ENCODE measurements at regions not wholly inside any gene's neighbourhood (a gene's known extent, or its start where the extent isn't known, plus 50 kb on each side); places are given as distances from the start of the nearest gene placed in this dataset.

GRCh38 chr9:119758241-119758640 lies 389.0 kb upstream of the BRINP1 start:
- ChIA-PET CTCF (no interaction called here), POLR2A (no interaction called here)
- H3K4me3 Mint-ChIP-seq = no peak overlapping the region
- H3K9me3 Mint-ChIP-seq = no peaks in the 10 kb centered on the region
- TF ChIP-seq CTCF (IDR thresholded peaks at IDR 0.05) = no peak
- intact Hi-C loops (cut with micrococcal nuclease) = no loop called here
- H3K27me3 Mint-ChIP-seq = peaks cover 5% of the 10 kb centered on the region
- DNase-seq (no peak), ATAC-seq (no peak)
- H3K4me1 Mint-ChIP-seq (ENCODE audit: low read depth) = no peaks in the 10 kb centered on the region
- no peak overlapping the region for H3K27ac Mint-ChIP-seq
- H3K36me3 Mint-ChIP-seq (ENCODE audit: low read depth) = no peaks in the 10 kb centered on the region

- no peaks in the 10 kb centered on the region for H3K4me1 Mint-ChIP-seq (ENCODE audit: low read depth)
- CTCF ChIA-PET = no interaction called here
- no peaks in the 10 kb centered on the region for H3K27me3 Mint-ChIP-seq
- H3K36me3 Mint-ChIP-seq (ENCODE audit: low read depth) = no peaks in the 10 kb centered on the region
- H3K27ac Mint-ChIP-seq = no peak overlapping the region
- TF ChIP-seq CTCF (IDR thresholded peaks at IDR 0.05) = no peak
- intact Hi-C loops (cut with micrococcal nuclease) = no loop called here
- H3K9me3 Mint-ChIP-seq = peaks cover 21% of the 10 kb centered on the region
- DNase-seq = no peak
- no peak overlapping the region for H3K4me3 Mint-ChIP-seq
- POLR2A ChIA-PET = no interaction called here
- no peak for ATAC-seq
Measured at GRCh38 chr9:119739476-119739875, 370.2 kb upstream of the BRINP1 start.

GRCh38 chr9:119736491-119737454 lies 367.5 kb upstream of the BRINP1 start:
- no peak overlapping the region for H3K27ac Mint-ChIP-seq
- peaks cover 11% of the 10 kb centered on the region for H3K9me3 Mint-ChIP-seq
- ATAC-seq (no peak), DNase-seq (no peak)
- no peaks in the 10 kb centered on the region for H3K36me3 Mint-ChIP-seq (ENCODE audit: low read depth)
- H3K4me1 Mint-ChIP-seq (ENCODE audit: low read depth) = no peaks in the 10 kb centered on the region
- TF ChIP-seq CTCF (IDR thresholded peaks at IDR 0.05) = no peak
- H3K27me3 Mint-ChIP-seq = no peaks in the 10 kb centered on the region
- intact Hi-C loops (cut with micrococcal nuclease) = no loop called here
- CTCF ChIA-PET = no interaction called here
- no peak overlapping the region for H3K4me3 Mint-ChIP-seq
- POLR2A ChIA-PET = no interaction called here

GRCh38 chr9:119727988-119728387 lies 358.8 kb upstream of the BRINP1 start:
- intact Hi-C loops (cut with micrococcal nuclease) = no loop called here
- H3K27ac Mint-ChIP-seq = no peak overlapping the region
- ATAC-seq (no peak), DNase-seq (no peak)
- H3K4me1 Mint-ChIP-seq (ENCODE audit: low read depth) = no peaks in the 10 kb centered on the region
- POLR2A ChIA-PET = no interaction called here
- peaks cover 6% of the 10 kb centered on the region for H3K9me3 Mint-ChIP-seq
- peaks cover 4% of the 10 kb centered on the region for H3K27me3 Mint-ChIP-seq
- no peak for TF ChIP-seq CTCF (IDR thresholded peaks at IDR 0.05)
- CTCF ChIA-PET = no interaction called here
- H3K36me3 Mint-ChIP-seq (ENCODE audit: low read depth) = no peaks in the 10 kb centered on the region
- no peak overlapping the region for H3K4me3 Mint-ChIP-seq

- ATAC-seq (no peak), DNase-seq (no peak)
- Mint-ChIP-seq H3K27ac (no peak overlapping the region), H3K4me1 (ENCODE audit: low read depth) (no peaks in the 10 kb centered on the region), H3K27me3 (peaks cover 4% of the 10 kb centered on the region), H3K4me3 (no peak overlapping the region), H3K36me3 (ENCODE audit: low read depth) (no peaks in the 10 kb centered on the region), H3K9me3 (peaks cover 1% of the 10 kb centered on the region)
- intact Hi-C loops (cut with micrococcal nuclease) = no loop called here
- TF ChIP-seq CTCF (IDR thresholded peaks at IDR 0.05) = no peak
- ChIA-PET CTCF (no interaction called here), POLR2A (no interaction called here)
Measured at GRCh38 chr9:119726035-119726434, 356.8 kb upstream of the BRINP1 start.

Measured in activated CD8-positive, alpha-beta T cell treated with anti-CD3 and anti-CD28 coated beads for 36 hours (primary cell).